ENCODE measurements at regions not wholly inside any gene's neighbourhood (a gene's known extent, or its start where the extent isn't known, plus 50 kb on each side); places are given as distances from the start of the nearest gene placed in this dataset.

DNA sequence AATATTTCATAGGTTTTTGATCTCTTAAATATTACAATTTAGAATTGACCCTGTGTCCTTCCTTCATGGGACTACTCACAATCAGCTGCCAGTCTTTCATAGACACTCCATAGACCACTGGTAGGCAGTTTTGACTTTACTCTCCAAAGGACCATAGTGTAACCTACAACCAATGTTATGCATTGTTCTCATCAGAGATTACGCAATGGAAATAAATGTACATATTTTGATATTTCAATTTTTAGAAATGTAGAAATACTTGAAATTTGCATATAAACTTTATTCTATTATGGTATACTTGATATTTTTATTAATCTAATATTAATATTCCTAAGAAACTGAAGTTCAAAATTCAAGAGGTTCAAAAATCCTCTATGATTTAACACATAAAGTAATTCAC, 446.4 kb upstream of the KCND2 start:
- ChIA-PET CTCF (no interaction called here), POLR2A (no interaction called here)
- TF ChIP-seq LEF1 (IDR thresholded peaks at IDR 0.05; ENCODE audit: borderline replicate concordance) (no peak), SUZ12 (IDR thresholded peaks at IDR 0.05) (no peak), FOXM1 (IDR thresholded peaks at IDR 0.05; ENCODE audit: borderline replicate concordance) (no peak), NFRKB (IDR thresholded peaks at IDR 0.05) (no peak), BHLHE40 (IDR thresholded peaks at IDR 0.05; ENCODE audit: borderline replicate concordance) (no peak), L3MBTL2 (conservative IDR thresholded peaks at IDR 0.05) (no peak), ARNT (IDR thresholded peaks at IDR 0.05) (no peak), FOXK2 (IDR thresholded peaks at IDR 0.05) (no peak)
- TF ChIP-seq, protein P1, sequence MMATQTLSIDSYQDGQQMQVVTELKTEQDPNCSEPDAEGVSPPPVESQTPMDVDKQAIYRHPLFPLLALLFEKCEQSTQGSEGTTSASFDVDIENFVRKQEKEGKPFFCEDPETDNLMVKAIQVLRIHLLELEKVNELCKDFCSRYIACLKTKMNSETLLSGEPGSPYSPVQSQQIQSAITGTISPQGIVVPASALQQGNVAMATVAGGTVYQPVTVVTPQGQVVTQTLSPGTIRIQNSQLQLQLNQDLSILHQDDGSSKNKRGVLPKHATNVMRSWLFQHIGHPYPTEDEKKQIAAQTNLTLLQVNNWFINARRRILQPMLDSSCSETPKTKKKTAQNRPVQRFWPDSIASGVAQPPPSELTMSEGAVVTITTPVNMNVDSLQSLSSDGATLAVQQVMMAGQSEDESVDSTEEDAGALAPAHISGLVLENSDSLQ (IDR thresholded peaks at IDR 0.05), result no peak
- DNase-seq (ENCODE audit: extremely low spot score), result no peak

DNA sequence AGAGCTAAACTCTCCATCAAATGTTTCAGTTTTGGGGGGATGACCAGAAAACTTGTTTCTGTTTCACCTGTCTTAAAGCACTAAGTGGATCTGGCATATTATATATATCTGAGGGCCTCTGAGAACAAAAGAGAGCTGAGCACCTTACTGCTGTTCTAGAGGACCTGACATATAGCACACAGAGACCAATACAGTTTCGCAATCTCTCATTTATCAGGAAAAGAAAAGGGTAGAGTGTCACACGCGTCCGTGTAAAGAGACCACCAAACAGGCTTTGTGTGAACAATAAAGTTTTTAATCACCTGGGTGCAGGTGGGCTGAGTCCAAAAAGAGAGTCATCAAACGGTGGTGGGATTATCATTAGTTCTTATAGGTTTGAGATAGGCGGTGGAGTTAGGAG, 434.5 kb upstream of the KCND2 start:
- CTCF ChIA-PET, result no interaction called here
- POLR2A ChIA-PET, result interaction anchor here (0.6 kb wide), 1 partner anchor 544 kb away, joined by 3 read pairs; no protein-coding TSS in a partner anchor
- TF ChIP-seq SUZ12 (IDR thresholded peaks at IDR 0.05) (no peak), FOXM1 (IDR thresholded peaks at IDR 0.05; ENCODE audit: borderline replicate concordance) (no peak), ZNF384 (IDR thresholded peaks at IDR 0.05) (no peak), LEF1 (IDR thresholded peaks at IDR 0.05; ENCODE audit: borderline replicate concordance) (no peak), FOXA1 (IDR thresholded peaks at IDR 0.05) (no peak), SP1 (IDR thresholded peaks at IDR 0.05) (no peak), CTBP1 (IDR thresholded peaks at IDR 0.05; ENCODE audit: borderline replicate concordance) (no peak), TARDBP (IDR thresholded peaks at IDR 0.05) (no peak), L3MBTL2 (conservative IDR thresholded peaks at IDR 0.05) (no peak), ARNT (IDR thresholded peaks at IDR 0.05) (no peak)
- no peak for DNase-seq (ENCODE audit: extremely low spot score)

DNA sequence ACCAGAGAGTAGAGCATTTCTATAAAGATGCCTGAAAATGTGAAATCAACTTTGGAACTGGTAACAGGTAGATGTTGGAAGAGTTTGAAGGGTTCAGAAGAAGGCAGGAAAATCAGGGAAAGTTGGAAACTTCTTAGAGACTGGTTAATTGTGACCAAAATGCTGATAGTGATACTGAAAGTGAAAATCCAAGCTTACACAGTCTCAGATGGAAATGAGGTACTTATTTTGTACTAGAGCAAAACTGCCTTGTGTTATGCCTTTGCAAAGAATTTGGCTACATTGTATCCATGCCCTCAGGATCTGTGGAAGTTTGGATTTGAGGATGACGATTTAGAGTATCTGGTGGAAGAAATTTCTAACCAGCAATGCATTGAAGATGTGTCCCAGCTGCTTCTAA, 430.6 kb upstream of the KCND2 start:
- CTCF ChIA-PET, result no interaction called here
- no peak for TF ChIP-seq ARNT (IDR thresholded peaks at IDR 0.05)
- TF ChIP-seq TARDBP (IDR thresholded peaks at IDR 0.05), result no peak
- TF ChIP-seq ZNF384 (IDR thresholded peaks at IDR 0.05), result no peak
- no peak for TF ChIP-seq NFRKB (IDR thresholded peaks at IDR 0.05)
- no peak for TF ChIP-seq SUZ12 (IDR thresholded peaks at IDR 0.05)
- TF ChIP-seq CTBP1 (IDR thresholded peaks at IDR 0.05; ENCODE audit: borderline replicate concordance), result no peak
- no peak for TF ChIP-seq SP1 (IDR thresholded peaks at IDR 0.05)
- TF ChIP-seq HDGF (IDR thresholded peaks at IDR 0.05; ENCODE audit: borderline replicate concordance), result no peak
- TF ChIP-seq FOXA1 (IDR thresholded peaks at IDR 0.05), result no peak
- TF ChIP-seq ELF4 (IDR thresholded peaks at IDR 0.05), result no peak
- no peak for TF ChIP-seq FOXM1 (IDR thresholded peaks at IDR 0.05; ENCODE audit: borderline replicate concordance)
- TF ChIP-seq, protein P1 (IDR thresholded peaks at IDR 0.05), result no peak
- TF ChIP-seq LEF1 (IDR thresholded peaks at IDR 0.05; ENCODE audit: borderline replicate concordance), result no peak
- TF ChIP-seq BHLHE40 (IDR thresholded peaks at IDR 0.05; ENCODE audit: borderline replicate concordance), result no peak
- no peak for TF ChIP-seq FOXK2 (IDR thresholded peaks at IDR 0.05)
- TF ChIP-seq L3MBTL2 (conservative IDR thresholded peaks at IDR 0.05), result no peak
- POLR2A ChIA-PET, result no interaction called here
- no peak for DNase-seq (ENCODE audit: extremely low spot score)

DNA sequence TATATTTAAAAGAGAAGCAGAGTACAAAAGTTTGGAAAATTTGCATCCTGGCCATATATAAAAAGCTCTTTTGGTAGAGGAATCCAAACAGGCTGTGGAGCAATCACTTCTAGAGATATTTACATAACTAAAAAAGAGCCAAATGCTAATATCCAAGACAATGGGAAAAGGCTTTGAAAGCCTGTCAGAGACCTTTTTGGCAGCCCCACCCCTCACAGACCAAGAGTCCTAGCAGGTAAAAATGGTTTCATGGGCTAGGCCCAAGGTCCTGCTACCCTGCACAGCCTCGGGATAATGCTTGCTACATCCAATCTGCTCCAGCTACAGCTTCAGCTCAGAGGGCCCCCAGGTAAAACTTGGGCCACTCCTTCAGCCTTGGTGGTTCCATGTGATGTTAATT, 430.2 kb upstream of the KCND2 start:
- CTCF ChIA-PET, result no interaction called here
- POLR2A ChIA-PET, result no interaction called here
- no peak for DNase-seq (ENCODE audit: extremely low spot score)
- no peak for TF ChIP-seq ARNT (IDR thresholded peaks at IDR 0.05)
- TF ChIP-seq LEF1 (IDR thresholded peaks at IDR 0.05; ENCODE audit: borderline replicate concordance), result no peak
- no peak for TF ChIP-seq BHLHE40 (IDR thresholded peaks at IDR 0.05; ENCODE audit: borderline replicate concordance)

DNA sequence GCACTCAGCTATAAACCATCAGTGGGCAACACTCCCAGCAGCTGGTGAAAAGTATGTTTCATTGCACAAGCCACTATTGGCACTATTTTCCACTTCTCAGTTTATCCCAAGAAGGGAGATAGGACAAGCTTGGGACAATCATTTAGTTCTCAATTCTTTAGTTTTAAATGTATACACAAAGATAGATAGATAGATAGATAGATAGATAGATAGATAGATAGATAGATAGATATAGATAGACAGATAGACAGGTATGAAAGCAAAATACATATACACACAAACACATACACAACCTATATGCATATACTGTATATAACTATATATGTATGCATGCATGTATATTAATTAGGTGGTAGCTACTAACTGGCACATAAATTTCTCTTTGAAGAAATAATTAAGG, 411.6 kb upstream of the KCND2 start:
- ChIA-PET CTCF (no interaction called here), POLR2A (no interaction called here)
- TF ChIP-seq ZNF384 (IDR thresholded peaks at IDR 0.05) (no peak), FOXK2 (IDR thresholded peaks at IDR 0.05) (no peak), L3MBTL2 (conservative IDR thresholded peaks at IDR 0.05) (no peak), HDGF (IDR thresholded peaks at IDR 0.05; ENCODE audit: borderline replicate concordance) (no peak), SP1 (IDR thresholded peaks at IDR 0.05) (no peak), FOXA1 (IDR thresholded peaks at IDR 0.05) (no peak), FOXM1 (IDR thresholded peaks at IDR 0.05; ENCODE audit: borderline replicate concordance) (no peak), ARNT (IDR thresholded peaks at IDR 0.05) (no peak)
- DNase-seq (ENCODE audit: extremely low spot score), result no peak

DNA sequence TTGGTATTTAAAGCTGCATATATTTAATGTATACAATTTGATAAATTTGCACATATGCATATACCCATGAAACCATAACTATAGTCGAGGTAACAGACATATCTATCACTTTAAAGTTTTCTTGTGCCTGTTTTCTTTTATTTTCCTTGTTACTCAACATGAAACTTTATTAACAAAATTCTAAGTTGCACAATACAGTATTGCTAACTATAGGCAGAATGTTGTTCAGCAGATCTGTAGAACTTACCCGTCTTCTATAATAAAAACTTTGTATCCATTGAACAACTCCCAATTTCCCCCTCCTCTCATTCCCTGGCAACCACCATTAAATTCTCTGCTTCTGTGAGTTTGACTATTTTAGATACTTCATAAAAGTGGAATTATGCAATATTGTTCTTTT, 404.6 kb upstream of the KCND2 start:
- CTCF ChIA-PET, result interaction anchor here (0.7 kb wide), 1 partner anchor 398 kb away, joined by 4 read pairs; no protein-coding TSS in a partner anchor
- DNase-seq (ENCODE audit: extremely low spot score), result no peak
- TF ChIP-seq LEF1 (IDR thresholded peaks at IDR 0.05; ENCODE audit: borderline replicate concordance) (no peak), FOXA1 (IDR thresholded peaks at IDR 0.05) (no peak), ZNF384 (IDR thresholded peaks at IDR 0.05) (no peak), FOXM1 (IDR thresholded peaks at IDR 0.05; ENCODE audit: borderline replicate concordance) (no peak), TARDBP (IDR thresholded peaks at IDR 0.05) (no peak), FOXK2 (IDR thresholded peaks at IDR 0.05) (no peak)
- POLR2A ChIA-PET, result no interaction called here

DNA sequence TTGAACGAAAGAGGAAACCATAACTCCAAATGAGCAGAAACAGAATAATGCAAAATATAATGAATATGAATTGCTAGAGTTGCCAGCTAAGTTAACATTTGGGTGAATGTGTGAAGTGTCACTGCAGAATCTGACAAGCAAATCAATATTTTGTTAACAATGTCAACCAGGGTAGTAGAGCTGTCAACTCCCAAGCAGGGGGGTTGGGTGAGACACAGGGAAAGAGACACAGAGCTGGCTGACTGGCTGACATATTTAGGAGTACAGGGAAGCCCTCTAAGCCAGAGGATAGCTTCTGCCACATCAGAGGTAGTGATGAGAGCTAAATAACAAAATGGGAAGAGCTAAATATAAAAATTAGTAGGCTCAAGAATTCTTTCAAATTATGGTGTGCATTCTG, 393.1 kb upstream of the KCND2 start:
- no peak for DNase-seq (ENCODE audit: extremely low spot score)
- ChIA-PET POLR2A (no interaction called here), CTCF (no interaction called here)
- TF ChIP-seq HDGF (IDR thresholded peaks at IDR 0.05; ENCODE audit: borderline replicate concordance), result no peak
- no peak for TF ChIP-seq ARNT (IDR thresholded peaks at IDR 0.05)
- no peak for TF ChIP-seq CTBP1 (IDR thresholded peaks at IDR 0.05; ENCODE audit: borderline replicate concordance)
- no peak for TF ChIP-seq TARDBP (IDR thresholded peaks at IDR 0.05)
- TF ChIP-seq FOXA1 (IDR thresholded peaks at IDR 0.05), result no peak
- no peak for TF ChIP-seq L3MBTL2 (conservative IDR thresholded peaks at IDR 0.05)
- no peak for TF ChIP-seq LEF1 (IDR thresholded peaks at IDR 0.05; ENCODE audit: borderline replicate concordance)
- TF ChIP-seq FOXK2 (IDR thresholded peaks at IDR 0.05), result no peak
- no peak for TF ChIP-seq ELF4 (IDR thresholded peaks at IDR 0.05)
- TF ChIP-seq SP1 (IDR thresholded peaks at IDR 0.05), result no peak
- TF ChIP-seq ZNF384 (IDR thresholded peaks at IDR 0.05), result no peak
- TF ChIP-seq SUZ12 (IDR thresholded peaks at IDR 0.05), result no peak
- TF ChIP-seq BHLHE40 (IDR thresholded peaks at IDR 0.05; ENCODE audit: borderline replicate concordance), result no peak
- TF ChIP-seq, protein P1 (IDR thresholded peaks at IDR 0.05), result no peak
- no peak for TF ChIP-seq NFRKB (IDR thresholded peaks at IDR 0.05)
- TF ChIP-seq FOXM1 (IDR thresholded peaks at IDR 0.05; ENCODE audit: borderline replicate concordance), result no peak
